ENCODE measurements at regions not wholly inside any gene's neighbourhood (a gene's known extent, or its start where the extent isn't known, plus 50 kb on each side); places are given as distances from the start of the nearest gene placed in this dataset.

DNA sequence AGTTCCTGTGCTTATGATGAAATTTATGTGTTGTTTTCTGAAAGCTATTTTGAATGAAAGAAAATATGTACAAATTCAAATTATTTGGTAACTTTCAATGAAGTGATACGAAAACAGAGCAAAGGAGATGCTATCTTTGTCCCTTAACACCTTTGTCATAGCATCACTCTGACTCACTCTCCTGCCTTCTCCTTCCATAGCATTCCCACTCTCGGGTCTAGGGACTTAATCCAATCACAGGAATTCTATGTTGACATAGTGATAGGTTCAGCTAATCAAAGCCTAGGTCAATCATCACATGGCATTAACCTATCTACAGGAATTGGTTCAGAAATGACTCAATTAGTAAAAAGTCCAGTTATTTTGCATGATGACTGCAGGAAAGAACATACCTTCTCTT is 464.7 kb upstream of the RORB start:
- TF ChIP-seq, protein P1, sequence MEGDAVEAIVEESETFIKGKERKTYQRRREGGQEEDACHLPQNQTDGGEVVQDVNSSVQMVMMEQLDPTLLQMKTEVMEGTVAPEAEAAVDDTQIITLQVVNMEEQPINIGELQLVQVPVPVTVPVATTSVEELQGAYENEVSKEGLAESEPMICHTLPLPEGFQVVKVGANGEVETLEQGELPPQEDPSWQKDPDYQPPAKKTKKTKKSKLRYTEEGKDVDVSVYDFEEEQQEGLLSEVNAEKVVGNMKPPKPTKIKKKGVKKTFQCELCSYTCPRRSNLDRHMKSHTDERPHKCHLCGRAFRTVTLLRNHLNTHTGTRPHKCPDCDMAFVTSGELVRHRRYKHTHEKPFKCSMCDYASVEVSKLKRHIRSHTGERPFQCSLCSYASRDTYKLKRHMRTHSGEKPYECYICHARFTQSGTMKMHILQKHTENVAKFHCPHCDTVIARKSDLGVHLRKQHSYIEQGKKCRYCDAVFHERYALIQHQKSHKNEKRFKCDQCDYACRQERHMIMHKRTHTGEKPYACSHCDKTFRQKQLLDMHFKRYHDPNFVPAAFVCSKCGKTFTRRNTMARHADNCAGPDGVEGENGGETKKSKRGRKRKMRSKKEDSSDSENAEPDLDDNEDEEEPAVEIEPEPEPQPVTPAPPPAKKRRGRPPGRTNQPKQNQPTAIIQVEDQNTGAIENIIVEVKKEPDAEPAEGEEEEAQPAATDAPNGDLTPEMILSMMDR (conservative IDR thresholded peaks at IDR 0.05; ENCODE audit: low read length), result no peak
- TF ChIP-seq EZH2phosphoT487 (IDR thresholded peaks at IDR 0.05; ENCODE audit: borderline replicate concordance), result no peak

Measured in Loucy (cell line).